Spinal cord (tissue), 9 donors: ENCODE measurements at regions not wholly inside any gene's neighbourhood (a gene's known extent, or its start where the extent isn't known, plus 50 kb on each side); places are given as distances from the start of the nearest gene placed in this dataset.

Experiments
- DNase-seq, 6 donors: peaks; one replicate each; pipeline versions ENCODE4 v3.0.0 to v3.0.0-alpha.2; 2013 to 2015; ENCODE audit warnings: low spot score in 6 of 6, low read depth in 4 of 6
- H3K27ac ChIP-seq: one replicate; pipeline ENCODE4 v1.5.1; 2013; ENCODE audit warnings: low read depth, low read length, control low read depth
- H3K27me3 ChIP-seq: one replicate; pipeline ENCODE4 v1.6.1; 2013; ENCODE audit warnings: low read length; ENCODE audit not compliant: control insufficient read depth, insufficient read depth
- H3K36me3 ChIP-seq: one replicate; pipeline ENCODE4 v1.6.1; 2013; ENCODE audit warnings: low read length; ENCODE audit not compliant: control insufficient read depth, insufficient read depth
- H3K4me1 ChIP-seq: one replicate; pipeline ENCODE4 v1.6.1; 2013; ENCODE audit warnings: low read length; ENCODE audit not compliant: control insufficient read depth, insufficient read depth
- H3K4me3 ChIP-seq: one replicate; pipeline ENCODE4 v1.5.1; 2013; ENCODE audit warnings: low read depth, low read length, control low read depth
- H3K9me3 ChIP-seq: one replicate; pipeline ENCODE4 v1.6.1; 2013; ENCODE audit warnings: low read length; ENCODE audit not compliant: control insufficient read depth, insufficient read depth
- WGBS: methylation state at CpG from one replicate; pipeline ENCODE4 v1.1.5; 2013; ENCODE audit warnings: missing lambda C conversion rate; ENCODE audit not compliant: insufficient coverage; 5-methylcytosine and 5-hydroxymethylcytosine counted together
- donor health status: healthy.

GRCh38 chr9:84169240-84169639 lies 171.3 kb downstream of the SLC28A3 start:
- Histone ChIP-seq H3K36me3 (no peaks in the 10 kb centered on the region), H3K27ac (no peak overlapping the region), H3K4me1 (peaks cover 6% of the 10 kb centered on the region), H3K4me3 (no peak overlapping the region), H3K9me3 (no peaks in the 10 kb centered on the region), H3K27me3 (no peaks in the 10 kb centered on the region)
- DNase-seq, result no peak

DNA sequence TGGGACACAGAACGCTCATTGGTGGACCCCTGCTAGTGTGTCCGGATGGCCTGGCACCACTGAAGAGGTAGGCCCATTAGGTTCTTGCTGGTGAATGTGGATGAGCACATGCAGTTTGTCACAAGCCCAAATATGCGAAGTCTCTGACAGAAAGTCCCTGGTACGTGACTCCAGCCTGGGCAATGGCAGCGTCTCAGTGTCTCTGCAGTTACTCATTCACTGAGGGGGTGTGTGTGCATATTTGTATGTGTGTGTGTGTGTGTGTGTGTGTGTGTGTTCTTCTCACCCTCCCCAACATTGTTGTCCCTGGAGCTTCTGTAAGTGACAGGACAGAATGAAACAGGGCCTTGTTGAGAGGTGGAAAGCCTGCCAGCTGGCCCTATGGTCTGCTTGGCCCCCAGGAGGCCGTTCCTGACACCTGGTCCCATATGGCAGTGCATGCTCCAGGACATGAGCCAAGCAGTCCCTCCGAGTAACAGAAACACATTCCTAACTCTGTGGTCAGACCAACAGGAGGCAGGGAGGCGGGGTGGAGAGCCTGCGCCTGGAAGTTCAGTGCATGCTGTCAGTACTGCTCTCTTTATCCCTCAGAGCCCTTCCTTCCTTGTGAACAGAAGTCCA lies 169.9 kb downstream of the SLC28A3 start:
- peak in 3 of 6 donors; percentile 36 to 80 (median 65) for DNase-seq
- peaks cover 6% of the 10 kb centered on the region for H3K4me1 ChIP-seq
- H3K9me3 ChIP-seq, result no peaks in the 10 kb centered on the region
- H3K27me3 ChIP-seq, result no peaks in the 10 kb centered on the region
- no peaks in the 10 kb centered on the region for H3K36me3 ChIP-seq
- H3K27ac ChIP-seq, result peak overlapping the region; percentile 22
- no peak overlapping the region for H3K4me3 ChIP-seq
- WGBS, result 62% methylated on average over 6 of the region's 9 CpGs

GRCh38 chr9:84173961-84174360 lies 166.6 kb downstream of the SLC28A3 start:
- Histone ChIP-seq H3K4me3 (no peak overlapping the region), H3K27me3 (no peaks in the 10 kb centered on the region), H3K27ac (no peak overlapping the region), H3K4me1 (peaks cover 6% of the 10 kb centered on the region), H3K9me3 (no peaks in the 10 kb centered on the region), H3K36me3 (no peaks in the 10 kb centered on the region)
- no CpG with 5 or more reads among the region's 2 CpGs for WGBS
- no peak for DNase-seq

DNA sequence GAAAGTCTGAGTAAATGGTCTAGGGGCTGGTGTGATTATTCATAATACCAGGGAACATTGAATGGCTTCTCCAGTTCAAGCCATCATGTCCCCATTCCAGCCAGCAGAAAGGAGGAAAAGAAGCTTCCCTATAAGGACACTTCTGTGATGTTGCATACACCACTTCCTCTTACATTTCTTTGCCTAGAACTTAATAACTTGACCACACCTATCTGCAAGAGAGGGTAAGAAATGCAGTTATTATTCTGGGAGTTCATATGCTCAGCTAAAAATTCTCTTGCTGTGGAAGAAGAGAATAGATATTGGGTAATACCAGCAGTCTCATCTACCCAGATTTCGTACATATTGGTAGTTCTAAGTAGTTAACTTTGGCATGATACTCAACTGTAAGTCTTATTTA lies 166.1 kb downstream of the SLC28A3 start:
- Histone ChIP-seq H3K9me3 (no peaks in the 10 kb centered on the region), H3K27ac (no peak overlapping the region), H3K27me3 (no peaks in the 10 kb centered on the region), H3K4me3 (no peak overlapping the region), H3K4me1 (peaks cover 6% of the 10 kb centered on the region), H3K36me3 (no peaks in the 10 kb centered on the region)
- DNase-seq, result no peak
- WGBS, result no CpG with 5 or more reads among the region's 1 CpG

DNA sequence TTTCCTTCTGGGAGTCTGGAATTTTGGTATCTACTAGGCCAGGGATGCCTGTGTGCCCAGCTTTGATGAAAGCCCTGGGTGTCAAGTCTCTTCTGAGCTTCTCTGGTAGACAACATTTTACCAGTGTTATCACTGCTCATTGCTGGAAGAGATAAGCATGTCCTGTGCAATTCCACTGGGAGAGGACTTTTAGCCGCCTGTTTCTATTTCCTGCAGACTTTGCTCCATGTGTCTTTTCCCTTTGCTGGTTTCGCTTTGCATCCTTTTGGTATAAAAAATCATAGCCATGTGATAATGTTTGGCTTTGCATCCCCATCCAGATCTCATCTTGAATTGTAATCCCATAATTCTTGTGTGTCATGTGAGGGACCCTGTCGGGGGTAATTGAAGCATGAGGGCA lies 163.2 kb downstream of the SLC28A3 start:
- DNase-seq, result no peak
- no peaks in the 10 kb centered on the region for H3K9me3 ChIP-seq
- no peaks in the 10 kb centered on the region for H3K36me3 ChIP-seq
- WGBS, result 88% methylated on average over 1 of the region's 3 CpGs
- peaks cover 12% of the 10 kb centered on the region for H3K4me1 ChIP-seq
- H3K27me3 ChIP-seq, result no peaks in the 10 kb centered on the region
- H3K4me3 ChIP-seq, result no peak overlapping the region
- no peak overlapping the region for H3K27ac ChIP-seq

- 71% methylated on average over 1 of the region's 5 CpGs for WGBS
- Histone ChIP-seq H3K9me3 (no peaks in the 10 kb centered on the region), H3K27me3 (no peaks in the 10 kb centered on the region), H3K4me3 (no peak overlapping the region), H3K36me3 (no peaks in the 10 kb centered on the region), H3K27ac (no peak overlapping the region), H3K4me1 (peaks cover 12% of the 10 kb centered on the region)
- no peak for DNase-seq
Measured at GRCh38 chr9:84179531-84179930, 161.0 kb downstream of the SLC28A3 start.

GRCh38 chr9:84187090-84187489 lies 153.5 kb downstream of the SLC28A3 start:
- 88% methylated on average over 1 of the region's 5 CpGs for WGBS
- no peaks in the 10 kb centered on the region for H3K36me3 ChIP-seq
- no peaks in the 10 kb centered on the region for H3K27me3 ChIP-seq

DNA sequence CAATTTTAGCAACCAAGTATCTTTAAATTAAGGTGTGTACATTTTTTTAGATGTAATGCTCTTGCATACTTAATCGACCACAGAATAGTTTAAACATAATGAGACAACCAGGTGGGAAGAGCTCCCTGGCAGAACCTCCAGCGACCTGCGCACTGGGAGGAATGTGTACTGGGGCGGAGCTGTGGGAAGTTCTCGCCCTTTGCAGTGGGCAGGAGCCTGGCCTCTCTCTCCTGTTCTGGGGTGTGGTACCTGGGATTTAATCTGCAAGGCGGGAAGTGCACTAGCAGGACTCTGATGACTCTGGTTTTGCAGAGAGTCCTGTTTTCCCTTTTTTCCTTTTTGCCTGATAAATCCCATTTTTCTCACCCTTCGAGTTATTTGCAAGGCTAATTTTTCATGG lies 150.7 kb downstream of the SLC28A3 start:
- WGBS, result 89% methylated on average over 4 of the region's 7 CpGs
- H3K9me3 ChIP-seq, result no peaks in the 10 kb centered on the region
- no peak overlapping the region for H3K4me3 ChIP-seq
- H3K27me3 ChIP-seq, result no peaks in the 10 kb centered on the region
- DNase-seq, result no peak
- H3K27ac ChIP-seq, result no peak overlapping the region
- no peaks in the 10 kb centered on the region for H3K36me3 ChIP-seq
- H3K4me1 ChIP-seq, result no peaks in the 10 kb centered on the region

More at GRCh38 chr9:84187090-84187489, 153.5 kb downstream of the SLC28A3 start:
- Histone ChIP-seq H3K27ac (no peak overlapping the region), H3K4me1 (peaks cover 1% of the 10 kb centered on the region), H3K4me3 (no peak overlapping the region), H3K9me3 (no peaks in the 10 kb centered on the region)
- DNase-seq, result no peak

GRCh38 chr9:84190411-84190810 lies 150.1 kb downstream of the SLC28A3 start:
- H3K4me1 ChIP-seq, result no peaks in the 10 kb centered on the region
- H3K27ac ChIP-seq, result no peak overlapping the region
- no peaks in the 10 kb centered on the region for H3K27me3 ChIP-seq
- no peak overlapping the region for H3K4me3 ChIP-seq
- H3K36me3 ChIP-seq, result no peaks in the 10 kb centered on the region
- peak in 2 of 6 donors; percentile 27 to 71 for DNase-seq
- no peaks in the 10 kb centered on the region for H3K9me3 ChIP-seq
- whole genome bisulfite sequencing, result no CpG with 5 or more reads among the region's 2 CpGs

DNA sequence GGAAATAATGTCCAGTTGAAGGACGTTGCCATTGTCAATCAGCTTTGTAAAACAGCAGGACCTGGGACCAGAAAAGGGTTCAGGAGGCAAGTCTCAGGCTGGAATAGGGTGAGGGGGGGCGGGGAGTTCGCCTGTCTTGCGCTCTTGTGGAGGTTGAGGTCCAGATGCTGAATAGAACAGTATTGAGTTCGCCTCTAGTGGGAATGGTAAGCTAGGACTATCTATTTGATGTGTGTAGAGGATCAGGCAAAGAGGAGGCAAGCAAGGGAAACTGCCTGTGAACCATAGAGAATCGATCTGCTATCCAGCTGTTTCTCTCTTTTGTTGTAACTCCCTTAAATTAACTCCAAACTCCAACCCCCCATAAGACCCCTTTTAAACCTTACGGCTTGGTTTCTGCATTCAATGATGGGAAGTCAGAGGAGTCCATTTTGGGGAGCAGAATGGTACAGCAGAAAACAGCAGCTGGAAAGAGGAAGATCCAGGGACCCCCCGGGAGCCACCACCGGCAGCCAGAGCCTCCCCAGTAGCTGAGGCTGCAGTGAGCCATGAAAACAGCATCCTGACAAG lies 133.7 kb downstream of the SLC28A3 start:
- peak in 1 of 6 donors; percentile 28 for DNase-seq
- Histone ChIP-seq H3K4me1 (no peaks in the 10 kb centered on the region), H3K36me3 (no peaks in the 10 kb centered on the region), H3K27ac (no peak overlapping the region), H3K4me3 (no peak overlapping the region), H3K27me3 (no peaks in the 10 kb centered on the region), H3K9me3 (no peaks in the 10 kb centered on the region)
- WGBS, result 44% methylated on average over 7 of the region's 9 CpGs
